OCI-LY7 (cell line): ENCODE measurements at regions not wholly inside any gene's neighbourhood (a gene's known extent, or its start where the extent isn't known, plus 50 kb on each side); places are given as distances from the start of the nearest gene placed in this dataset.

Source experiments
- BruUV-seq: library from RNA; stranded (reverse); fragments of 400-500 nt; replicated peaks from 2 replicates; lab custom pipeline; 2021; lab: Mats Ljungman, UMichigan
- CTCF ChIA-PET: fragments of 300-600 bp; sonication (Branson Sonifier 250); formaldehyde crosslinking; loops from one replicate; lab custom pipeline; 2022; ENCODE audit warnings: antibody characterized with exemption; ENCODE audit not compliant: unreplicated experiment; lab: Charles Lee
- POLR2A ChIA-PET: fragments of 300-600 bp; sonication (Branson Sonifier 250); formaldehyde crosslinking; loops from one replicate; lab custom pipeline; 2022; ENCODE audit warnings: antibody characterized with exemption; lab: Charles Lee
- DNase-seq: peaks from one replicate; pipeline ENCODE4 v3.0.0-alpha.2; 2015; ENCODE audit warnings: low spot score
- H2AFZ ChIP-seq: fragments of 200-600 bp; sonication (generic), shearing (Covaris generic); 2 replicates; pipeline ENCODE4 v1.6.1; 2014; ENCODE audit warnings: mild to moderate bottlenecking, antibody characterized with exemption, low read length, moderate library complexity
- H3K27ac ChIP-seq: fragments of 200-600 bp; sonication (generic); 2 replicates; pipeline ENCODE4 v1.5.1; 2014; ENCODE audit warnings: mixed run types, low read depth, mild to moderate bottlenecking, moderate library complexity, low read length, inconsistent platforms; ENCODE audit not compliant: poor library complexity, severe bottlenecking
- H3K36me3 ChIP-seq: fragments of 200-600 bp; sonication (generic); 2 replicates; pipeline ENCODE4 v1.6.1; 2014; ENCODE audit warnings: mild to moderate bottlenecking, antibody characterized with exemption, low read length, moderate library complexity, mixed read lengths; ENCODE audit not compliant: insufficient read depth
- H3K4me1 ChIP-seq: fragments of 200-600 bp; sonication (generic); 2 replicates; pipeline ENCODE4 v1.5.1; 2014; ENCODE audit warnings: mild to moderate bottlenecking, low read length; ENCODE audit not compliant: insufficient read depth, poor library complexity, severe bottlenecking
- H3K4me2 ChIP-seq: fragments of 200-600 bp; sonication (generic); 2 replicates; pipeline ENCODE4 v1.6.1; 2014; ENCODE audit warnings: mild to moderate bottlenecking, low read length
- H3K4me3 ChIP-seq: fragments of 200-600 bp; sonication (generic); 2 replicates; pipeline ENCODE4 v1.5.1; 2014; ENCODE audit warnings: mild to moderate bottlenecking, low read depth, low read length; ENCODE audit not compliant: poor library complexity, severe bottlenecking
- H3K79me2 ChIP-seq: fragments of 200-600 bp; sonication (generic); 2 replicates; pipeline ENCODE4 v1.6.1; 2016; ENCODE audit warnings: low read depth, mild to moderate bottlenecking, low read length, moderate library complexity, mixed read lengths; ENCODE audit not compliant: insufficient read depth
- H3K9me2 ChIP-seq: fragments of 200-600 bp; sonication (generic); 2 replicates; pipeline ENCODE4 v1.6.1; 2016; ENCODE audit warnings: mild to moderate bottlenecking, low read length, mixed read lengths; ENCODE audit not compliant: insufficient read depth
- H3K9me3 ChIP-seq: fragments of 200-600 bp; sonication (generic); 2 replicates; pipeline ENCODE4 v1.6.1; 2014; ENCODE audit warnings: mild to moderate bottlenecking, mixed run types, low read length, mixed read lengths
- H4K20me1 ChIP-seq: fragments of 200-600 bp; sonication (generic); 2 replicates; pipeline ENCODE4 v1.6.1; 2014; ENCODE audit warnings: mild to moderate bottlenecking, antibody characterized with exemption, low read length, moderate library complexity, mixed read lengths; ENCODE audit not compliant: insufficient read depth
- CTCF ChIP-seq: fragments of 200-600 bp; sonication (generic); conservative IDR thresholded peaks from 2 replicates; pipeline ENCODE4 v1.5.1; 2014; ENCODE audit warnings: mild to moderate bottlenecking, antibody characterized with exemption, low read length, moderate library complexity, mixed read lengths
- EZH2phosphoT487 ChIP-seq: fragments of 200-600 bp; sonication (generic); IDR thresholded peaks from 2 replicates; pipeline ENCODE4 v1.6.1; 2018; ENCODE audit warnings: low read depth, borderline replicate concordance, mild to moderate bottlenecking, mixed run types, antibody characterized with exemption, low read length, moderate library complexity, mixed read lengths
- intact Hi-C: fragments of 100-400 bp; cut with micrococcal nuclease; formaldehyde crosslinking; loops from one replicate; pipeline ENCODE4 v1.10.0; 2022; ENCODE audit not compliant: unreplicated experiment

GRCh38 chr3:194075088-194075615, 60.8 kb upstream of the HES1 start:
- ChIA-PET POLR2A (interaction anchor here (0.5 to 3.4 kb wide), 15 partner anchors 9 to 103 kb away, joined by 3 to 35 read pairs (median 5); partner anchors contain the start of gene HES1), CTCF (interaction anchor here (0.6 to 2.3 kb wide), 5 partner anchors 9 to 29 kb away, joined by 3 to 16 read pairs (median 4); no protein-coding TSS in a partner anchor)
- Histone ChIP-seq H2AFZ (peak overlapping the region; percentile 87; the same call in 1 of the 2 replicates), H3K79me2 (no peaks in the 10 kb centered on the region), H4K20me1 (no peaks in the 10 kb centered on the region), H3K4me3 (no peak overlapping the region), H3K36me3 (no peaks in the 10 kb centered on the region), H3K4me1 (peaks cover 63% of the 10 kb centered on the region), H3K9me3 (no peaks in the 10 kb centered on the region), H3K9me2 (no peaks in the 10 kb centered on the region), H3K27ac (peak overlapping the region; percentile 34), H3K4me2 (peak overlapping the region; percentile 52)
- TF ChIP-seq CTCF, result no peak
- TF ChIP-seq EZH2phosphoT487, result no peak
- no TSS peak for BruUV-seq
- no peak for DNase-seq
- intact Hi-C loops, result loop anchor here (1.0 kb wide), 1 partner anchor 29 kb away; no protein-coding TSS in a partner anchor

- POLR2A ChIA-PET, result interaction anchor here (0.9 to 3.4 kb wide), 10 partner anchors 9 to 62 kb away, joined by 4 to 35 read pairs (median 8); no protein-coding TSS in a partner anchor
- BruUV-seq, result no TSS peak
These were observed 60.0 kb upstream of the HES1 start for GRCh38 chr3:194075802-194076460.

More at GRCh38 chr3:194075802-194076460, 60.0 kb upstream of the HES1 start:
- no peaks in the 10 kb centered on the region for H3K36me3 ChIP-seq
- TF ChIP-seq EZH2phosphoT487, result no peak
- TF ChIP-seq CTCF, result no peak
- intact Hi-C loops, result loop anchor here (1.0 kb wide), 1 partner anchor 28 kb away; no protein-coding TSS in a partner anchor
- no peaks in the 10 kb centered on the region for H4K20me1 ChIP-seq
- peak overlapping the region; percentile 52 for H3K4me2 ChIP-seq
- CTCF ChIA-PET, result interaction anchor here (0.6 to 2.3 kb wide), 4 partner anchors 8 to 29 kb away, joined by 3 to 16 read pairs (median 8); no protein-coding TSS in a partner anchor
- no peaks in the 10 kb centered on the region for H3K9me3 ChIP-seq
- no peak overlapping the region for H3K4me3 ChIP-seq
- no peaks in the 10 kb centered on the region for H3K9me2 ChIP-seq
- no peak for DNase-seq
- peaks cover 56% of the 10 kb centered on the region for H3K4me1 ChIP-seq
- no peaks in the 10 kb centered on the region for H3K79me2 ChIP-seq
- H3K27ac ChIP-seq, result no peak overlapping the region
- H2AFZ ChIP-seq, result peak overlapping the region; percentile 87
